ENCODE measurements at regions not wholly inside any gene's neighbourhood (a gene's known extent, or its start where the extent isn't known, plus 50 kb on each side); places are given as distances from the start of the nearest gene placed in this dataset.

GRCh38 chr7:17507717-17508116 lies 209.3 kb downstream of the AHR start (continued):
- 0 out of 2 replicates have a peak, but pooled peaks have one; percentile 46 for TF ChIP-seq ZNF264 (CRISPR knock-in tag; IDR thresholded peaks at IDR 0.05)
- TF ChIP-seq ELF3 (CRISPR knock-in tag; IDR thresholded peaks at IDR 0.05) = peak; percentile 32; the same call in 1 of the 2 replicates
- TF ChIP-seq NCOR1 (IDR thresholded peaks at IDR 0.05; ENCODE audit: borderline replicate concordance, low read length) = peak; percentile 69; the same call in 1 of the 2 replicates
- peak; percentile 28; the same call in 1 of the 2 replicates for TF ChIP-seq STAG1 (CRISPR knock-in tag; IDR thresholded peaks at IDR 0.05)
- no peak for TF ChIP-seq KDM2A (CRISPR knock-in tag; IDR thresholded peaks at IDR 0.05; ENCODE audit: borderline replicate concordance, low read depth)
- no peak for TF ChIP-seq SNAI1 (CRISPR knock-in tag; IDR thresholded peaks at IDR 0.05; ENCODE audit: borderline replicate concordance)
- no peak for TF ChIP-seq ZNF761 (CRISPR knock-in tag; conservative IDR thresholded peaks at IDR 0.05)
- no peak for TF ChIP-seq ZNF207 (IDR thresholded peaks at IDR 0.05; ENCODE audit: borderline replicate concordance)
- peak; percentile 39; the same call in 1 of the 2 replicates for TF ChIP-seq CBX5 (CRISPR knock-in tag; IDR thresholded peaks at IDR 0.05; ENCODE audit: borderline replicate concordance)
- TF ChIP-seq TOE1 (CRISPR knock-in tag; IDR thresholded peaks at IDR 0.05) = no peak
- no peak for TF ChIP-seq ATF7-NPFF (CRISPR knock-in tag; IDR thresholded peaks at IDR 0.05; ENCODE audit: low read depth)
- TF ChIP-seq BCL3 (CRISPR knock-in tag; IDR thresholded peaks at IDR 0.05) = no peak
- no peak for TF ChIP-seq RFXAP (CRISPR knock-in tag; IDR thresholded peaks at IDR 0.05; ENCODE audit: borderline replicate concordance)
- no peak for TF ChIP-seq ZNF512 (CRISPR knock-in tag; IDR thresholded peaks at IDR 0.05)
- peak; percentile 48; the same call in 1 of the 2 replicates for TF ChIP-seq KDM6A (CRISPR knock-in tag; IDR thresholded peaks at IDR 0.05; ENCODE audit: low read depth)
- peak; percentile 92; the same call in 1 of the 2 replicates for TF ChIP-seq HOMEZ (CRISPR knock-in tag; IDR thresholded peaks at IDR 0.05; ENCODE audit: low read depth)
- no peak for TF ChIP-seq CERS6 (CRISPR knock-in tag; IDR thresholded peaks at IDR 0.05)
- no peak for TF ChIP-seq ZFP41 (CRISPR knock-in tag; IDR thresholded peaks at IDR 0.05; ENCODE audit: borderline replicate concordance)
- TF ChIP-seq IKZF1 (IDR thresholded peaks at IDR 0.05) = no peak
- TF ChIP-seq PATZ1 (CRISPR knock-in tag; IDR thresholded peaks at IDR 0.05) = peak; percentile 39; the same call in 1 of the 2 replicates
- TF ChIP-seq ZNF275 (CRISPR knock-in tag; IDR thresholded peaks at IDR 0.05; ENCODE audit: borderline replicate concordance) = no peak
- TF ChIP-seq ZNF772 (CRISPR knock-in tag; IDR thresholded peaks at IDR 0.05) = no peak

All from HepG2 (cell line).